ENCODE measurements at regions not wholly inside any gene's neighbourhood (a gene's known extent, or its start where the extent isn't known, plus 50 kb on each side); places are given as distances from the start of the nearest gene placed in this dataset.

DNA sequence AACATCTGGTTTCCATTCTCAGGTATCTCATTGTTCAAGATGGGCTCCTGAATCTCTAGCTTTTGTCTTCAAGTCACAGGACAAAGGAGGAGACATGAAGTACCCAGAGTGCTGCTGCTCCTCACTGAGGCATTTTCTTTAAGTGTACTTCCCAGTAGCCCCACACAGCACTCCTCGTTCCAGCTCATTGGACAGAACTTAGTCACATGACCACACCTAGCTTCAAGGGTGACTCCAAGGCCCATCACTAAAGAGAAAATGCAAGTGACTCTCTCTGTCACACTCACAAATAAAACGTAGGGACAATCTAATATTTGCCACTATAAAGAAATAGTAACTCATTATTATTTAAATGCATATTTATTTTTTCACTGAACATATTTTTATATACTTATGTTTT, 58.3 kb upstream of the NEUROD6 start:
- TF ChIP-seq, protein P1, sequence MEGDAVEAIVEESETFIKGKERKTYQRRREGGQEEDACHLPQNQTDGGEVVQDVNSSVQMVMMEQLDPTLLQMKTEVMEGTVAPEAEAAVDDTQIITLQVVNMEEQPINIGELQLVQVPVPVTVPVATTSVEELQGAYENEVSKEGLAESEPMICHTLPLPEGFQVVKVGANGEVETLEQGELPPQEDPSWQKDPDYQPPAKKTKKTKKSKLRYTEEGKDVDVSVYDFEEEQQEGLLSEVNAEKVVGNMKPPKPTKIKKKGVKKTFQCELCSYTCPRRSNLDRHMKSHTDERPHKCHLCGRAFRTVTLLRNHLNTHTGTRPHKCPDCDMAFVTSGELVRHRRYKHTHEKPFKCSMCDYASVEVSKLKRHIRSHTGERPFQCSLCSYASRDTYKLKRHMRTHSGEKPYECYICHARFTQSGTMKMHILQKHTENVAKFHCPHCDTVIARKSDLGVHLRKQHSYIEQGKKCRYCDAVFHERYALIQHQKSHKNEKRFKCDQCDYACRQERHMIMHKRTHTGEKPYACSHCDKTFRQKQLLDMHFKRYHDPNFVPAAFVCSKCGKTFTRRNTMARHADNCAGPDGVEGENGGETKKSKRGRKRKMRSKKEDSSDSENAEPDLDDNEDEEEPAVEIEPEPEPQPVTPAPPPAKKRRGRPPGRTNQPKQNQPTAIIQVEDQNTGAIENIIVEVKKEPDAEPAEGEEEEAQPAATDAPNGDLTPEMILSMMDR (IDR thresholded peaks at IDR 0.05; ENCODE audit: control insufficient read depth, extremely low read depth, insufficient read depth): no peak
- DNase-seq (ENCODE audit: low read depth): no peak

DNA sequence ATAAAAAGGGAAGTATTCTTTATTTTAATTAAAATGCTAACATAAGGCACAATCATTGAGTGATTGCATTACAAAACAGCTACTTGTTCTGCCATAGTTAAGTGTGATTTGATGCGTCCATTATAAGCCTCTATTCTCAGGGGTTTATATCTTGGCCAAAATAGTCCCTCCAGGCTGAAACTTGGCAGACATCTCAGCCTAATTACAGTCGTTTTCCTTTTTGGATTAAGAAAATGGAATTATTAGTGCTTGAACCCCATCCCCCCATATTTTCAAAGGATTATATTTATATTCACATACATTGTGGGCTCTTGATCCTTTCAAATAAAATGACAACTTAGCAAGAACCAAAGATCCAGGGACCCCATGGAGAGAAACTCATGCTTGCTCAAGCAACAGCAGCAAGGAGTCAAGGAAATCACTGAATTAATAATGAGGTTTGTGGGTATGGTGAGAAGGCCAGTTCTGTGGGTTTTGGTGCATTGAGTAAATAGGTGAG, 66.7 kb upstream of the NEUROD6 start:
- no peak overlapping the region for H3K4me3 ChIP-seq (ENCODE audit: low read depth, low read length)
- TF ChIP-seq, protein P1 (IDR thresholded peaks at IDR 0.05; ENCODE audit: control insufficient read depth, extremely low read depth, insufficient read depth): no peak
- DNase-seq (ENCODE audit: low read depth): no peak

More for the DNA sequence above, 58.3 kb upstream of the NEUROD6 start:
- no peak overlapping the region for H3K4me3 ChIP-seq (ENCODE audit: low read depth, low read length)

DNA sequence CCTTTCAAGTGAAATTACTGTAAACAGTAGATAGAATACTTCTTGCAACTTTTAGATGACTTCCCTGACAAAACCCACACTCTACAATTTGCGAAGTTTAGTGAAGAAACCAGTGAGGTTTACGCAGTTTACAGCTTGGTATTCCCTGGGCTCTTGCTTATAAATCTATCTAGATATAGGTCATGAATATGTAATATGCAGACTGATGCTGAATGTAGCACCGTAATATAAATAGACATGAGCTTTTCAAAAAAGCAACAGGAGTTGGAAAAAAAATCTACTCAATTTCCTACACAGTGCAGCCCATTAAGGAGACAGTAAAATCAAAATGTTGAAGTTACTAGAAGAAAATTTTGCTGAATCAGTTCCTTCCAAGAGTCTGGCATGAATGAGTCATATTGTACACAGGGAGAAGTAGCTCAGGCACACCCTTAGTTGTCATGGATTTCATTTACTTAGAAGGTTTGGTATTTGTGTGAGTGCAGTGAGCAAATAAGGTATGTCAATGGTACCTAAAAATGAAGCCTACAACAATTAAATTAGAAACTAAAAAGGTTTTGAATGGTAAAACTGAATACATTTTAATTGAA, 67.7 kb upstream of the NEUROD6 start:
- H3K4me3 ChIP-seq (ENCODE audit: low read depth, low read length): no peak overlapping the region
- TF ChIP-seq, protein P1 (IDR thresholded peaks at IDR 0.05; ENCODE audit: control insufficient read depth, extremely low read depth, insufficient read depth): no peak
- DNase-seq (ENCODE audit: low read depth): peak; percentile 43

DNA sequence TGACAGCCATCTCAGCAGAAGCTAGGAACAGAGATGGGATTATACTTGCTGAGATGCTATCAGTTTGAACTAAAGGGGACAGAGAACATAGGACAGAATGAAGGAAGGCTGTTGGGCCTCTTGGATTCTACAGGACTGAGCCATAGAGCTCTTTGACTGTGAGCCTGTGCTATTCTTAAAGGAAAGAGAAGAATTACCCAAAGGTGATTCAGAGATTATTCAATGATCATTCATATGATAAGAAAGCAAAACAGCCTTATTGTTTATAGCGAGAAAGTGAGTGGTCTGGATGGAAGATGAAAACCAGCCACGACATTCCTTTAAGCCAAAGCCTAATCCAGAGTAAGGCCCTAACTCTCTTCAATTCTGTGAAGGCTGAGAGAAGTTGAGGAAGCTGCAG, 69.7 kb upstream of the NEUROD6 start:
- DNase-seq (ENCODE audit: low read depth): no peak
- TF ChIP-seq, protein P1 (IDR thresholded peaks at IDR 0.05; ENCODE audit: control insufficient read depth, extremely low read depth, insufficient read depth): no peak
- no peak overlapping the region for H3K4me3 ChIP-seq (ENCODE audit: low read depth, low read length)

GRCh38 chr7:31411416-31411815, 70.9 kb upstream of the NEUROD6 start:
- no peak overlapping the region for H3K4me3 ChIP-seq (ENCODE audit: low read depth, low read length)
- TF ChIP-seq, protein P1 (IDR thresholded peaks at IDR 0.05; ENCODE audit: control insufficient read depth, extremely low read depth, insufficient read depth): no peak
- no peak for DNase-seq (ENCODE audit: low read depth)

DNA sequence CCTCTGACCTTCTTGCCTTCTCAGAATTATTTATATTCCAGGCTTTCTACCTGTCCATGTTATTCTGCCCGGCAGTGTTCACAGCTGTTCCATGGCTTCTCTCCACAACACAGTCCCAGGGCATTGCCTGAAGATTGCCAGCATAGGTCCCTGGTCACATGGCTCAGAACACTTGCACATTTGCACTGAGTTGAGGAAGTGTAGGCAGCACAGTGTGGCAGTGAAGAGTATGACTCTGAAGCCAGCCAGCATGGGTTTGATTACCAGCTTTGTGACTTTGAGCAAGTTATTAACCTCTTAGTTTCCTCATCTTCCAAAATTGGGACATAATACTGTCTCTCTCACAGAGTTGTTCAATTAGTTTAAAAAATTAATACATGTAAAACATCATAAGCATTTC, 73.2 kb upstream of the NEUROD6 start:
- TF ChIP-seq, protein P1 (IDR thresholded peaks at IDR 0.05; ENCODE audit: control insufficient read depth, extremely low read depth, insufficient read depth): no peak
- DNase-seq (ENCODE audit: low read depth): no peak

DNA sequence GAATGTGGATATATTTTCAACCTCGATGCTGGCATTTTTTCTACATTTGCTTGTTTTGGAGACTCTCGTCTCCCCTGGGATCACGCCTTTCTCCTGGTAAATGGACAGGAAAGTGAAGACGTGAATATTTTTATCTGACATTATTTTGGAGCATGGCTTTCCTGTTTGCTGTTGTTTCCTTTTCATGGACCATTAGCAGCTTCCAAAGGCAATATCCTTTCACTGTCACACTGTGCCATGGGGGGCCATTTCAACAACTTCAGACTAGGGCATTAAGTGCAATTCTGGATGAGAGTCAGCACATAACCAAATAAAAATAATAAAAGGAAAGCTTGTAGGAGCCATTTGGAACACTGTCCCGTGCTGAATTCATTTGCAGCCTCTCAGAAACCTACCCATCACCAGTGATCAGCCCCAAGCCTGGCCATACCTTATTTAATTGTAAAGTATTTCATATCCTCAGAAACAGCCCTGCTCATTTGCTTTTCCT, 75.9 kb upstream of the NEUROD6 start:
- TF ChIP-seq, protein P1 (IDR thresholded peaks at IDR 0.05; ENCODE audit: control insufficient read depth, extremely low read depth, insufficient read depth): no peak
- H3K4me3 ChIP-seq (ENCODE audit: low read depth, low read length): no peak overlapping the region
- DNase-seq (ENCODE audit: low read depth): no peak

More for the DNA sequence above, 73.2 kb upstream of the NEUROD6 start:
- H3K4me3 ChIP-seq (ENCODE audit: low read depth, low read length): no peak overlapping the region
